ENCODE measurements at regions not wholly inside any gene's neighbourhood (a gene's known extent, or its start where the extent isn't known, plus 50 kb on each side); places are given as distances from the start of the nearest gene placed in this dataset.

- DNase-seq: no peak
These were observed 98.1 kb upstream of the CCL2 start for GRCh38 chr17:34156741-34157589.

GRCh38 chr17:34161690-34162089, 93.4 kb upstream of the CCL2 start:
- DNase-seq: no peak

GRCh38 chr17:34163123-34163522, 92.0 kb upstream of the CCL2 start:
- DNase-seq: no peak

- DNase-seq: no peak
These were observed 91.4 kb upstream of the CCL2 start for GRCh38 chr17:34163646-34164045.

- no peak for DNase-seq
These were observed 90.2 kb upstream of the CCL2 start for GRCh38 chr17:34164837-34165236.

- no peak for DNase-seq
These were observed 88.7 kb upstream of the CCL2 start for GRCh38 chr17:34166352-34166751.

- DNase-seq: no peak
These were observed 87.7 kb upstream of the CCL2 start for GRCh38 chr17:34167354-34167753.

- no peak for DNase-seq
These were observed 86.1 kb upstream of the CCL2 start for GRCh38 chr17:34168989-34169388.

- DNase-seq: no peak
These were observed 85.6 kb upstream of the CCL2 start for GRCh38 chr17:34169496-34169895.

GRCh38 chr17:34171245-34171818, 83.8 kb upstream of the CCL2 start:
- peak; percentile 71 to 72 for DNase-seq

GRCh38 chr17:34172390-34172918, 82.6 kb upstream of the CCL2 start:
- no peak for DNase-seq

- DNase-seq: no peak
These were observed 81.8 kb upstream of the CCL2 start for GRCh38 chr17:34173241-34173640.

GRCh38 chr17:34174496-34174895, 80.6 kb upstream of the CCL2 start:
- no peak for DNase-seq

- DNase-seq: no peak
These were observed 78.6 kb upstream of the CCL2 start for GRCh38 chr17:34176440-34176839.

- no peak for DNase-seq
These were observed 77.4 kb upstream of the CCL2 start for GRCh38 chr17:34177642-34178041.

- DNase-seq: no peak
These were observed 77.0 kb upstream of the CCL2 start for GRCh38 chr17:34178092-34178491.

- DNase-seq: no peak
These were observed 72.9 kb upstream of the CCL2 start for GRCh38 chr17:34182036-34182803.

- no peak for DNase-seq
These were observed 59.1 kb upstream of the CCL2 start for GRCh38 chr17:34195987-34196386.

GRCh38 chr17:34198519-34198918, 56.6 kb upstream of the CCL2 start:
- no peak for DNase-seq

- DNase-seq: no peak
These were observed 55.6 kb upstream of the CCL2 start for GRCh38 chr17:34199454-34199853.

GRCh38 chr17:34199932-34200534, 55.1 kb upstream of the CCL2 start:
- peak; percentile 76 to 78 for DNase-seq

- DNase-seq: no peak
These were observed 53.9 kb upstream of the CCL2 start for GRCh38 chr17:34201225-34201624.

- no peak for DNase-seq
These were observed 53.3 kb upstream of the CCL2 start for GRCh38 chr17:34201767-34202166.
